Keratinocyte (primary cell): ENCODE measurements at regions not wholly inside any gene's neighbourhood (a gene's known extent, or its start where the extent isn't known, plus 50 kb on each side); places are given as distances from the start of the nearest gene placed in this dataset.

Experiments used
- CTCF ChIP-seq, 3 experiments: IDR thresholded peaks in 1 of 3; conservative IDR thresholded peaks in 1 of 3; optimal IDR thresholded peaks in 1 of 3; 2 replicates in 2 of 3; 3 replicates in 1 of 3; pipeline versions ENCODE3 to v1.5.1; 2011; ENCODE audit warnings: low read length in 3 of 3, mild to moderate bottlenecking in 3 of 3, moderate library complexity in 2 of 3, control low read depth in 1 of 3, inconsistent platforms in 1 of 3; ENCODE audit not compliant: insufficient read depth in 2 of 3; ENCODE audit errors: extremely low read depth in 1 of 3
- EZH2 ChIP-seq: IDR thresholded peaks from one replicate; pipeline ENCODE4 v1.6.1; 2012; ENCODE audit warnings: inconsistent platforms, mild to moderate bottlenecking, low read length, moderate library complexity

GRCh38 chr12:47578836-47579235 is 127.0 kb downstream of the RPAP3 start:
- TF ChIP-seq CTCF (optimal IDR thresholded peaks at IDR 0.05 in 1 of 3, IDR thresholded peaks at IDR 0.05 in 1 of 3, conservative IDR thresholded peaks at IDR 0.05 in 1 of 3; ENCODE audit: extremely low read depth in 1 of 3, insufficient read depth in 2 of 3, low read length in 3 of 3), result no peak
- TF ChIP-seq EZH2, result no peak
